GM18870 (cell line): ENCODE measurements at regions not wholly inside any gene's neighbourhood (a gene's known extent, or its start where the extent isn't known, plus 50 kb on each side); places are given as distances from the start of the nearest gene placed in this dataset.
"Not testable (repeated sequence)": the region's sequence is repeated elsewhere in the genome, so short reads cannot be mapped to it uniquely, and the experiment has no call there.

Experiments
- ATAC-seq: cut with Tn5 transposase; IDR thresholded peaks from one replicate; pipeline ENCODE4 v1.9.1; 2021; ENCODE audit warnings: moderate library complexity; ENCODE audit not compliant: unreplicated experiment

DNA sequence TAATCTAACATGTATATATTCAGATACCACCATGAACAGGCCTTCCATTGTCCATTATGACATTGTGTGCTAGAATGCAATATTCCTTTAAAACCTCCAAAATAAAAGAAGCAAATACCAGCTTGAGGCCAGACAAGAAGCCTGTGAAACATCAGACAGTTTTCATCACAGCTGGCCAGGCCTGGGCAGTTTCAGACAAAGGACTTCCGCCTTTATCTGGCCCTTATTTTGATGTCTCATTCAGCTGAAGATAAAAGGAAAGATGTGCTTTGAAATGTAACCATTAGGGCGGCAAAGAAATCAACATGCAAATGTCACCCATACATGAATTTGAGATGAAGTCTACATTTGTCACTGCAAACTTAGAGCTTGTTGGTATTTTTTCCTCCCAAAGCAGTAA, 737.5 kb downstream of the KCNJ2 start:
- ATAC-seq, result no peak

DNA sequence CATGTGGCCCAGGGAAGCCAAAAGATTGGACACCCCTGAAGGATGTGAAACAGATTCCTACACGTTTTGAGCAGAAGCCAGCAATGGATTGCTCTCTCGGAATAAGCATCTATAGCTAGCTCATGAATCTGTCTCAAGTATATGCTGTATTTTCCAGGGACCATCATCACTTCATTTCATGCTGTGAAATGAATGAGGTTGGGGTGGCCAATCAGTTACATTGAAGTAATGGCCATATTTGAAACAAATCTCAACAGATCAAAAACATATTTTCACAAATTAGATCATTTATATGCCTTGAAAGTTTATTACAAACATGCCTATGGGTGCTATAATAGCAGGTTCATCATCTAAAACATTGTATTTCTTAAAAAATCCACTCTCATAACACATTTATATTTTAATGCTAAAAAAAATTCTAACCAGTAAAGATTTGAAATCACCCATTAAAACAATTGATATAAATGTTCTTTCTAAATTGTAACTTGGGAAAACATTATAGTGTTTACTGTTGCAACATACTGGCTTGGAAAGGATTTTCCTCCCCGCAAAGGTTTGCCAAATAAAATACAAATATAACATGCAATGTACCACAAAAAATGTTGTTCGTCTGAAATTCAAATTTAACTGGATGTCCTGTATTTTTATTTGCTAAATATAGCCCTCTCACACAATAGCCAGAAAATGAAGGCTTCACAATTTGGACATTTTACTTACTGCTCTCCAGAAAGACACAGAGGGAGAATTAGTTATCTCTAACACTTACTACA, 743.6 kb downstream of the KCNJ2 start:
- no peak for ATAC-seq

DNA sequence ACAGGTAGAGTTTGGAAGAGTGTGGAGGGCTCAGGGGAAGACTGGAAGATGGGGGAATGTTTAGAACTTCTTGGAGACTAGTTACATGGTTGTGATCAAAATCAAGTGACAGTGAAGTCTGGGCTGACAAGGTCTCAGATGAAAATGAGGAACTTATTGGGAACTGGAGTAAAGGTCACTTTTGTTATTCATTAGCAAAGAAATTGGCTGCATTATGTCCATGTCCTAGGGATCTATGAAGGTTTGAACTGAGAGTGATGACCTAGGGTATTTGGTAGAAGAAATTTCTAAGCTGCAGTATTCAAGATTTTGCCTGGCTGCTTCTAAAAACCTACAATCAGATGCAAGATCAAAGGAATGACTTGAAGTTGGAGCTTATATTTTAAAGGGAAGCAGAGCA, 747.1 kb downstream of the KCNJ2 start:
- no peak for ATAC-seq

- ATAC-seq, result no peak
Observed at GRCh38 chr17:70919241-70919640, 749.9 kb downstream of the KCNJ2 start.

GRCh38 chr17:70920416-70920815, 751.1 kb downstream of the KCNJ2 start:
- ATAC-seq, result no peak

DNA sequence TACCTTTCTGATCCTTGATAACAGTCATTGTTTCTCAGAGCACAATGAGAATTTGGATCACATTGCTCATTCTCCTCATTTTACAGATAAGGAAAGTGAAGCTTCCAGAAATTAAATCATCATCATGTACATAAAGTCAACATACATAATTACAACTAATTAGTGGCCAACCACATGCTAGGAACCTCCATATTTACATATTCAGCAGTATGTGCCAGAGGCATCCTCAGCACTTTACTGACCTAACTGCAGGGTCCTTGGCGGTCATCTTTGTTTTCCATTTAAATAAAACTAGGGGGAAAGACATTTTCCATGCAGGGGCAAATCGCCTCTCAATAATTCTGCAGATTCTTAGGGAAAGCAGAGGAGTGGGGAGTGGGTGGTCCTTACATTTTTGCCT, 752.9 kb downstream of the KCNJ2 start:
- ATAC-seq, result no peak

DNA sequence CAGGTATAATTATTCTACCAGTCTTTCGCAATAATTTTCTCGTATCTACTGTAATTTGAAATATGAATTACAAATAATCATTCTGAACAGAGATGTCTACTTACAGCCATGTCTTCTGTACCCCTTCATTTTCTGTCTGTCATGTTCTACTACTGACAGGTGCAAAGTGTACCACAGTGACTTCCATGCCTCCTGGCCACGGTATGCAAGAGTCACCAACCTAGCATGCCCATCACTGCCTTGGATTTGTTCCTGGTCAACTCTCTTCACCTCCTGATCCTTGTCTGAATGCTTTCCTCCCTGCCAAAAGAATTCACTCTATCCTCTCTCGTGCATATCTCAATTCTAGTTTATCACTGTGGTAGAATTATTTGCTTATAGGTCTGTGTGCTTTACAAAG, 755.4 kb downstream of the KCNJ2 start:
- no peak for ATAC-seq

DNA sequence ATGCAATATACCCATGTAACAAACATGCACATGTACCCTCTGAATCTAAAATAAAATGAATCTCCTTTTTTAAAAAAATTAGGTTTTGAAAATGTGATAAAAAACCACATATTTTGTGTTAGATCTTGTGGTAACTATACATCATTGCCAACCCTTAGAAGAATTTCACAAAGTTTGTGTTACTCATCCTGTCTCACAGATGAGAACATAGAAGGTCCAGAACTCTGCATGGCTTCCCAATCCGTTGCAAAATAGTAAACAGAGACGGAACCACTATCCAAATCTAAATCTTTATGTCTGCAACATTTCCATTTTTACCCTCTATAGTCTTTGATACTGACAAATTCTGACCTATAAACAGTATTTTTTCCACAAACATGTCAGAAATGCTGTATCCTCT, 759.9 kb downstream of the KCNJ2 start:
- ATAC-seq, result no peak

DNA sequence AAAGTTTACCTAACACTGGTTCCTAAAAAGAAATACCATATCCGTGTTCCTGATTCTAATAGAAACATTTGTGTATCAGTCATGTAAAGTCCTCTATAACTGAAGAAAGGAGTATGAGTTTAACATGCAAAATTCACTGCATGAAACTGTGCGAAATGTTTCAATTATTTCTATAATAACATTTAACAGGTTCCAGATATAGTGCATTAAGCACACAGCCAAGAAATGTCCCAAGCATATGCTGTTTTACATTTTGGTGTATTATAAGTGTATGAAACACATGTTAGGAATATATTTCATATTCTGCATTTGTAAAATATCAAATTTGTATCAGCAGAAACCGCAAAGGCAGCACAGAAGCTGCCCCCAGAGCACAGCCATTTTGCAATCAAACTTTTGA, 764.9 kb downstream of the KCNJ2 start:
- no peak for ATAC-seq

- ATAC-seq, result no peak
Observed at GRCh38 chr17:70934835-70935234, 765.5 kb downstream of the KCNJ2 start.

DNA sequence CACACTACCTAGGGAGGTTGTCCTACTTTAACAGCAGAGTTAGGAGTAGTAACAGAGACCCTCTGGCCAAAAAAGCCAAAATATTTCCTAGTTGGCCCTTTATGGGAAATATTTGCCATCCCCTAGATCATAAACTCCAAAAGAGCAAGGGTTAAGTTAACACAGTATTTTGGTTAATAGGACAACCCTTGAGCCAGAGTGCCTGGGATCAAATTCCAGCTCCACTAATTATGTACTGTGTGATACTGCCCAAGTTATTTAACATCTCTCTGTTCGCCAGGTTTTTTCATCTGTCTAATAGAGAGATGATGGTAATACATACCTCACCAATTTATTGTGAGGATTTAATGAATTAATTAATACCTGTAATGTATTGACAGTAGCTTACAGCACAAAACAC, 767.4 kb downstream of the KCNJ2 start:
- no peak for ATAC-seq

DNA sequence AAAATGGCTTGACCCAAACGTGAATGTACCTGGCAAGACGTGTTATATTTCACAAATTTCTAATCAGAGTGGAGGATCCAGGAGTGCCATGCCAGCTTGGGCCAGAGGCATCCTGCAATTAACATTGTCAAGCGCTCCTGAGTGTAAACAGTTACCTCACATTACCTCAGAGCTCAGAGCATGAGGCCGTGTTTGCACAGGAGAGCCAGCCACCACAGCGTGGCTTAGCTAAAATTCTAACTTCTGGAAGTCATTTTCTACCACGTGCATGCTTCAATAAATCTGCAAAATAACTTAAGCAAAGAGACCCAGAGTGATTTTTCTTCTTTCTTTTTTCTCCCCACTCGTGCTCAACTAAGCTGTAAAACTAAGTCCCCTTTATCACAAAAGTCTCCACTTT, 769.0 kb downstream of the KCNJ2 start:
- ATAC-seq, result no peak

DNA sequence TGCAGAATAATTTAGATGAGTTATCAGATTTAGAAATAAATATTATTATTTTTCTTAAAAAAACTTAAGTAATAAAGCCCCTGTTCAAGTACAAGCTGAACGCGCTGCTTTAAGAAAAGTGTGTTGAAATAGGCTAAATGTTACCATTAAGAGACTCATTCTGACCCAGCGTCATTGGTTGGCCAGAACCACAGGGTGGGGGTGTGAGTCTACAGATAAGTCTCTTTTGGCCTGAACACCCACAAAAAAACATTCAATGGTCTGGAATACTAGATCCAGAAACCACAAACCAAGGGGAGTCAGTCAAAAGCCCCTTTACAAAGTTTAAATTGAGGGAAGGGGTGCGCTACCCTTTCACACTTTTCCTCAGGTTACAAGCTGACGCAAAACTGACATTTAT, 776.1 kb downstream of the KCNJ2 start:
- ATAC-seq, result no peak

- no peak for ATAC-seq
Observed at GRCh38 chr17:70947215-70947614, 777.9 kb downstream of the KCNJ2 start.

DNA sequence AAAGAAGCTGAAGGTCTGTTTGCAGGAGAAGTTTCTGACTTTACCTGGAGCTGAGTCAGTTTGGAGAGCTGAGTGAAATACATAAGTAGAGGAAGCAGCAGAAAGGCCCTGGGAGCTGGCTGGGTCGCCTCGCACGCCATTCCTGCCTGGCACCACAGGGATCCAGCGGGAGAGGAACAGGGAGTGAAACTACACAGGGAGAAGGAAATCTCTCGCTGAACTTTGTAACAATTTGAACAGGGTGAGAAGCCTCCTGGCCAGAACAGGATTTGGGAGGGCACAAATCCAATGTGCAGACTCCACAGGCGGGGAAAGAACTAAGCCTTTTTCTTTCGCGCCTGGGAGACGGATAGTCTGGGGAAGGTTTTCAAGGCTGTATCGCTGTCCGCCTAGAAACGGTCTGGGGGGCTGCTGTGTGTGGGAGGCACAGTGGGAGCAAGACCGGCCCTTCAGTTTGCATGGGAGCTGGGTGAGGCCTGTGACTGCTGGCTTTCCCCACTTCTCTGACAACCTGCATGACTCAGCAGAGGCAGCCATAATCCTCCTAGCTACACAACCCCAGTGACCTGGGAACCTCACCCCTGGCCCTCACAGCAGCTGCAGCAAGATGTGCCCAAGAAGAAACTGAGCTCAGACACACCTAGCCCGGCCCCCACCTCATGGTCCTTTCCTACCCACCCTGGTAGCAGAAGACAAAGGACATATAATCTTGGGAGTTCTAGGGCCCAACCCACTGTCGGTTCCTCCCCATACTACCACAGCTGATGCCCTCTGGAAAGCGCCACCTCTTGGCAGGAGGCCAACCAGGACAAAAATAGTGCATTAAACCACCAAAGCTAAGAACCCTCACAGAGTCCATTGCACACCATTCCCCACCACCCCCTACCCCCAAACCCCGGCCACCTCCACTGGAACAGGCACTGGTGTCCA, 778.6 kb downstream of the KCNJ2 start:
- no peak for ATAC-seq

- not testable (repeated sequence) for ATAC-seq
Observed at GRCh38 chr17:70953140-70953539, 783.8 kb downstream of the KCNJ2 start.

DNA sequence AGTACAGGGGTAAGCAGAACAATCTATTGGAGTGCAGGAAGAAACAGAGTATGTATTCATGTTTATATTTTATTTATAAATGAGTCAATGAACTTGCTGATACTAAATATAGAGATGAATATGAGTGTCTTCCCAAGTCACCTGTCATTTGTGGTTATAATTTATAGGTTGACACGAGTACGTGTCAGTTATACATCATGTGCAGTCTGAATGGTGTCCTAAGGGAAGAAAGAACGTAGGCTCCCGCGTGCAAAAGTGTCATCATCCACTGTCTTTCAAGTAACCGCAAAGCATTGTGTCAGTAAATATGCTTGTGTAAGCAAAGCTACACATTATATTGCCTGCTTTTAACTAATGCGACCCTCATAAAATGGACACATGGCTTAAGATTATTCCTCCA, 786.1 kb downstream of the KCNJ2 start:
- ATAC-seq, result no peak

DNA sequence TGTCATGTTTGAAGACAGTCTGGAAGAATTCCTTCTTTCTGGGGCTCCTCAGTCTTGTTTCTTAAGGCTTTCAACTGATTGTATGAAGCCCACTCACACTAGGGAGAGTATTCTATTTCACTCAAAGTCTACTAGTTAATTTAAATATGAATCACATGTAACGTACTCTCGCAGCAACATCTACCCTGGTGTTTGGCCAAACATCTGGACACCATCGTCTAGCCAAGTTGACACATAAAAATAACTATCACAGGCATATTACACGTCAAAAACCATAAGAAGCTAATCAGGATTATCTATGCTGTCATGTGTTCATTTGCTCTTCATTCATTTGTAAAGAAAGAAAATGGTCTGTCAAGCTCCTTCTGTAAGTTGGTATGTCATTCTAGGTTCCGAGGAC, 787.4 kb downstream of the KCNJ2 start:
- no peak for ATAC-seq

DNA sequence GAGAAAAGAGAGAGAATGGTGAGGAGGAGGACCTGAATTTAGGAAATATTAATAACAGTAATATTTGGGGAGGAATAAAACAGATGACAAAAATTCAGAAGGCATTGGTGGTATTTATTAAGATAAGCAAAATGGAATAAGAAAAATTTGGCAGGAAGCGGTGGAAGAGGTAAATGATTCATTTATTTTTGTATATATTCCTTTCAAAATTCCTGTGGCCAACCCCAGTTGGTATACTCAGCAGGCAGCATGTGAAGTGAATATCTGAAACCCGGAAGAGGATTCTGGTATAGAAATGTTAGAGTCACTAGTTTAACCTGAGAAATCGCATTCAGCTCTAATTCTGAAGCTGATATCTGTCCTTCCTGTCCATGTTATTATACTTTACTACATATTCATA, 792.0 kb downstream of the KCNJ2 start:
- no peak for ATAC-seq

GRCh38 chr17:70968302-70968701, 799.0 kb downstream of the KCNJ2 start:
- no peak for ATAC-seq

GRCh38 chr17:70969521-70970034, 800.2 kb downstream of the KCNJ2 start:
- ATAC-seq, result no peak

- ATAC-seq, result no peak
Observed at GRCh38 chr17:70976447-70976846, 807.1 kb downstream of the KCNJ2 start.
